ENCODE measurements at regions not wholly inside any gene's neighbourhood (a gene's known extent, or its start where the extent isn't known, plus 50 kb on each side); places are given as distances from the start of the nearest gene placed in this dataset.

- H3K4me3 Mint-ChIP-seq = no peak overlapping the region
- H3K9me3 Mint-ChIP-seq = no peaks in the 10 kb centered on the region
- peaks cover 14 to 18% of the 10 kb centered on the region in 2 donors for H3K27me3 Mint-ChIP-seq
- no peaks in the 10 kb centered on the region for H3K36me3 Mint-ChIP-seq
- peaks cover 9 to 17% of the 10 kb centered on the region in 2 donors for H3K4me1 Mint-ChIP-seq
- no peak for DNase-seq
- no peak overlapping the region for H3K27ac Mint-ChIP-seq
- ATAC-seq (replicated peaks) = no peak
These were observed 127.7 kb upstream of the CST7 start for GRCh38 chr20:24821391-24821790.

DNA sequence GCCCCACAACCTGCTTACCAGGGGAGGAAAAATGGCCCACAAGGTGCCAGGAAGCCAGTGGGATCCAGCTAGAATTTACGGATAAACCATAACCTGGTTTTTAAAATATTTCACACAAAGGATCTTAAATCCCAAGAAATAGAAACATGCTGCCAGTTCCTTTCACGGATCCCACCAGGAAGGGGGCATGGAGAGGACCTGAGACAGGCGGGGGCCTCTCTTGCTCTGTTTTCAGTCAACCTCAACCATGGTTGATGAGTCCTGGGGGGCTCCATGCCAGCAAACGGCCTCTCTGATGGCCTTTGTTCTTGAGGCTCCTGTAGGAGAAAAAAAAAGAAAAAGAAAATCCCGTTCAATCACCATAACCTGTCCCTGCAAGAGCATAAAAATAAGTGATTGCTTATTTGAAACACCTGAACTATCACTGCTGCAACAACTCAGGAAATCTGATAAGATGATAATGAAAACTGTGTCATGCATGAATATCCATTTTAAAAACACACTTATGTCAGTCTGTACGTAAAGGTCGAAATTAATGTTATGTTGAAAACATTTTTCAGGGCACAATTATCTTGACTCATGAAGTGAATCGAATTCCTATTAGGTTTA is 125.8 kb upstream of the CST7 start:
- Mint-ChIP-seq H3K27ac (no peak overlapping the region), H3K36me3 (no peaks in the 10 kb centered on the region), H3K4me3 (no peak overlapping the region), H3K27me3 (peaks cover 6 to 8% of the 10 kb centered on the region in 2 donors), H3K9me3 (no peaks in the 10 kb centered on the region), H3K4me1 (no peaks in the 10 kb centered on the region)
- ATAC-seq (replicated peaks) (no peak), DNase-seq (no peak)

- Mint-ChIP-seq H3K27ac (no peak overlapping the region), H3K36me3 (no peaks in the 10 kb centered on the region), H3K27me3 (peaks cover under 1 to 15% of the 10 kb centered on the region in 2 donors), H3K9me3 (no peaks in the 10 kb centered on the region), H3K4me3 (no peak overlapping the region), H3K4me1 (no peaks in the 10 kb centered on the region)
- ATAC-seq (replicated peaks) (no peak), DNase-seq (no peak)
These were observed 124.9 kb upstream of the CST7 start for GRCh38 chr20:24823989-24824693.

- ATAC-seq (replicated peaks) (no peak), DNase-seq (no peak)
- Mint-ChIP-seq H3K4me1 (no peaks in the 10 kb centered on the region), H3K27me3 (peaks cover 0 to 15% of the 10 kb centered on the region in 2 donors), H3K9me3 (no peaks in the 10 kb centered on the region), H3K4me3 (no peak overlapping the region), H3K36me3 (peaks cover 0 to 3% of the 10 kb centered on the region in 2 donors), H3K27ac (no peak overlapping the region)
These were observed 123.5 kb upstream of the CST7 start for GRCh38 chr20:24825591-24825990.

DNA sequence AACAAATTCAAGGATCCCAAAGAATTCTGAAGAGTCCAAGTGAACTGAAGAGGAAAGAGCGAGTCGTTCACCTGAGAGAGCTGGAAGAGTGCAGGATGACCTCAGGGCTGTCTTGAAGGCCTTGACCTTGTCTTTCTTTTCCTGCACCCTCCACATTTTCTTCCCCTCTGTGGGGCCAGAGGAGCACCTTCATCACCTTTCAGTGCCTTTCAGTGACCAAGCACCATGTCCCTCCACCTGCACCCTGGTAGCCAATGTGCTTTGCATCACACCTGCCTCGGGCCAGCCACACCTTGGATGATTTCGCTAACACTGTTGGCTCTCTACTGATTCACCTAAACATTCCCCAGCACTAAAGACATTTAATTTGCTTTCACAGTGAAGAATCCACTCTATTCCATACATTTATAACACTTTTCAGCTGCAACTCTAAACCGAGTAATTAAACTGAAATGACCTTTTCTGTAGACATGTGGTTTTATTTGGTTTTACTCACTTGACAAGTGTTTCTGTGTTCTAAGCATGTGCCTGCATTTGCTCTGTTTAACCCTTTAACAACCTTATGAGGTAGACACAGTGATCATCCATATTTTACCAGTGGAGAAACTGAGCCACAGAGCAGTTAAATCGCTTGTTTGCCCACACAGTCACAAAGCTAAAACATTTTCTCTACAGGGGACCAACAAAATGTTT is 121.3 kb upstream of the CST7 start:
- no peak for DNase-seq
- Mint-ChIP-seq H3K4me1 (no peaks in the 10 kb centered on the region), H3K27me3 (peaks cover 9 to 11% of the 10 kb centered on the region in 2 donors), H3K9me3 (no peaks in the 10 kb centered on the region), H3K27ac (no peak overlapping the region), H3K36me3 (peaks cover 0 to 3% of the 10 kb centered on the region in 2 donors), H3K4me3 (no peak overlapping the region)
- no peak for ATAC-seq (replicated peaks)

DNA sequence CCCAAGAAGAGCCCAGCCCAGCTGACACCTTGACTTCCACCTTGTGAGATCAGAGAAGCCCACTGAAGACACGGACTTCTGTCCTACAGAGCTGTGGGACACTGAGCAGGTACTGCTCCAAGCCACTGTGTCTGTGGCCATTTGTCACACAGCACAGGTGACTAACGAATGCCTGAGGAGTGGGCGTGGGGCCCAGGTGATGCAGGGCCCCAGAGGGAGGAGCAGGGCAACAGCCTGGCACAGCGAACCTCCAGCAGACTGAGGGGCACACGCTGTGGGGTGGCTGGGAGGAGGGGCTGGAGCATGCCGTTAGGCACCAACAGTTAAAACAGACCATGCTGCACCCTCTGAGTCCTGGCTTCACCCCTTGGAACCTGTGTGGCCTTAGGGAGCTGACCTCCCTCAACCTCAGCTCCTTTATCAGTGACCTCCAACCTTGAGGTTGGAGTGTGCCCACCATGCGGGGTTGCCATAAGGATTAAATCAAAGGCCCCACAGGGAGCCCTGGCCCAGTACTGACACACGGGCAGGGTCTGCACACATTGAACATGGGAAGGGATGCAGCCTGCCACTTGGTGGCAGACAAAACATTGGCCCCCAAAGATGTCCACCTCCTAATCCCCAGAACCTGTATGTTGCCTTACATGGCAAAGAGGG is 119.9 kb upstream of the CST7 start:
- Mint-ChIP-seq H3K27me3 (peaks cover 9 to 11% of the 10 kb centered on the region in 2 donors), H3K4me1 (no peaks in the 10 kb centered on the region), H3K9me3 (no peaks in the 10 kb centered on the region), H3K27ac (no peak overlapping the region), H3K4me3 (no peak overlapping the region), H3K36me3 (peaks cover 0 to 3% of the 10 kb centered on the region in 2 donors)
- no peak for ATAC-seq (replicated peaks)
- no peak for DNase-seq

DNA sequence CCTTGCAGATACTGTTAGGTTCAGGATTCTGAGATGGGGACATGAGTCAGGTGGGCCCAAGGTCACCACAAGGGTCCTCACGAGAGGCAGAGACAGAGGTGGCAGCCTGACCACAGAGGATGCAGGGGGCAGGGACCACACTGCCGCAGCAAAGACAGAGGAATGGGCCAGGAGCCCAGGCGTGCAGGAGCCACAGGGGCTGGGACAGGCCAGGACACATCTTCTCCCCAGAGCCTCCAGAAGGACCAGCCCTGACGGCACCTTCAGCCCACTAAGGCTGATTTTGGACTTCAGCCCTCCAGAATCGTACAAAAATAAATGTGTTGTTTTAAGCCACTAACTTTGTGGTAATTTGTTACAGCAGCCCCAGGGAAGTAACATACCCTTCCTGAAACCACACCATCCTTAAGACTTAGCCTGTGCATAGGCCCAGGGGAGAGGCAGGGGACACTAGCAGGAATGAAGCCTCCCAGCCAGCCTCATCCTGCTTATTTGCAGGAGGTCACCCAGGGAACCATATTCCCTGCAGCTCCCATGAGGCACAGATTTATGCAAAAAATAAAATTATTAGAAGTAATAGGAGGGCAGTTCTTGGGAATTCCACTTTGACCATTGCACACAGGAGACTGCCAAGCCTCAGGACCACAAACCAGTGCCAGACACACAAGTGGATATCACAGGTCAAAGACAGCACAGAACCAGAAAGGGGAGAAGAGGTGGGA is 119.3 kb upstream of the CST7 start:
- Mint-ChIP-seq H3K27me3 (peaks cover 9 to 11% of the 10 kb centered on the region in 2 donors), H3K27ac (no peak overlapping the region), H3K36me3 (peaks cover 0 to 3% of the 10 kb centered on the region in 2 donors), H3K4me1 (no peaks in the 10 kb centered on the region), H3K9me3 (no peaks in the 10 kb centered on the region), H3K4me3 (no peak overlapping the region)
- DNase-seq = no peak
- no peak for ATAC-seq (replicated peaks)

DNA sequence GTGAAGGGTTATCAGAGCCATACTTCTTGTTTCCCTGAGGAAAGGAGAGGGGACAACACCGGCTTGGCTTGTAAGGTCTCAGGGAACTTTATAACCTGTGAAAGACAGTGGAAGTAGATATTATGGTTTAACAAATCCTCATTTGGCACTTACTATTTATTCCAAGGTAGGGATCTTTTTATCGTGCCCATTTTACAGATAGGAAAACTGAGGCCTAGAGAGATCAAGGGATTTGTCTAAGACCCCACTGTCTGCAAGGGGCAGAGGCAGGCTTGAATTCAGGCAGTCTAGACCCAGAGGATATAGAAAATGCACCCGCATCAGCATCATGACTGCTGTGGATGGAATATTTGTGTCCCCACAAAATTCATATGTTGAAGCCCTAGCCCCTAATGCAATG is 118.4 kb upstream of the CST7 start:
- Mint-ChIP-seq H3K4me3 (no peak overlapping the region), H3K27ac (no peak overlapping the region), H3K27me3 (peaks cover 11 to 17% of the 10 kb centered on the region in 2 donors), H3K36me3 (peaks cover 0 to 3% of the 10 kb centered on the region in 2 donors), H3K9me3 (no peaks in the 10 kb centered on the region), H3K4me1 (no peaks in the 10 kb centered on the region)
- no peak for DNase-seq
- no peak for ATAC-seq (replicated peaks)

DNA sequence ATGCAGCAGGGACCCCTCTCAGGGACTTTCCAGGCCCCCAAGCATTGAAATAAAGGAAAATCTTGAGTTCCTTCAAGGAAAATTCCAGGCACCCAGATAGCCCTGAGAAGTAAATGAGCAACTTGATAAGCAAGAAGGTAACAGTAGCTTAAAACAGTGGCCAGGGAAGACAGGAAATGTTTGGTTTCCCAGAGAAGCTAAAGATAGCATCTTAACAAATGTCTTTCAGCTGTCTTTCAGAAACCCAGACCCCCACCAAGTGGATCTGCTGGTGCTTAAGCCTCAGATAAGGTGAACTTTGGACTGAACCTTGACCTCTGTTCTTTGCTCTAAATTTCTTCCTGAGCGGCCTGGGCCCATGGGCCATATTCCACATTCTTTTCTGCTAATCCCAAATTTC is 117.8 kb upstream of the CST7 start:
- Mint-ChIP-seq H3K4me1 (peaks cover 2 to 3% of the 10 kb centered on the region in 2 donors), H3K27me3 (peaks cover 15 to 23% of the 10 kb centered on the region in 2 donors), H3K4me3 (no peak overlapping the region), H3K27ac (no peak overlapping the region), H3K9me3 (no peaks in the 10 kb centered on the region), H3K36me3 (peaks cover 0 to 3% of the 10 kb centered on the region in 2 donors)
- ATAC-seq (replicated peaks) = no peak
- DNase-seq = no peak

GRCh38 chr20:24832518-24832917 is 116.6 kb upstream of the CST7 start:
- DNase-seq (no peak), ATAC-seq (replicated peaks) (no peak)
- no peaks in the 10 kb centered on the region for H3K9me3 Mint-ChIP-seq
- peaks cover 2 to 9% of the 10 kb centered on the region in 2 donors for H3K4me1 Mint-ChIP-seq
- no peak overlapping the region for H3K27ac Mint-ChIP-seq
- H3K27me3 Mint-ChIP-seq = peaks cover 24 to 33% of the 10 kb centered on the region in 2 donors
- no peak overlapping the region for H3K4me3 Mint-ChIP-seq
- peaks cover 0 to 3% of the 10 kb centered on the region in 2 donors for H3K36me3 Mint-ChIP-seq

DNA sequence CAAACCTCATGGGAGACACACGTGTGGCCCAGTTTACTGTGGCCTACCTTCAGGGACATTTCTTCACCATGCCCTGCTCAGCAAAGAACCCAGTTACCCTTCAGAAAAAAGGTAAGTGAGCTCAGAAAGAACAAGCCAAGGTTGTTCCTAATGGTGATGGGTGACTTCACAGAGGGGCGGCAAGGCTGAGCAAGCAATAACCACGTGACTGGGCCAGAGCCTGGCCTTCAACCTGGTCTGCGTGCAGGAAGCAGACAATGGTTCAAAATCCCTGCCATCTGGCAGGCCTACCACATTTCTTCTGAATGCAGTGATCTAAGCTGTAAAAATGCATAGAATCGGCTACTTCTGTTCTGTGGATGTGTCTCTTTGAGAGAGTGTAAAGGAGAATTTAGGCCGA is 115.5 kb upstream of the CST7 start:
- peaks cover 27 to 43% of the 10 kb centered on the region in 2 donors for H3K27me3 Mint-ChIP-seq
- no peak overlapping the region for H3K27ac Mint-ChIP-seq
- DNase-seq (no peak), ATAC-seq (replicated peaks) (no peak)
- H3K9me3 Mint-ChIP-seq = no peaks in the 10 kb centered on the region
- H3K36me3 Mint-ChIP-seq = peaks cover 0 to 3% of the 10 kb centered on the region in 2 donors
- H3K4me3 Mint-ChIP-seq = no peak overlapping the region
- H3K4me1 Mint-ChIP-seq = peaks cover 3 to 9% of the 10 kb centered on the region in 2 donors

DNA sequence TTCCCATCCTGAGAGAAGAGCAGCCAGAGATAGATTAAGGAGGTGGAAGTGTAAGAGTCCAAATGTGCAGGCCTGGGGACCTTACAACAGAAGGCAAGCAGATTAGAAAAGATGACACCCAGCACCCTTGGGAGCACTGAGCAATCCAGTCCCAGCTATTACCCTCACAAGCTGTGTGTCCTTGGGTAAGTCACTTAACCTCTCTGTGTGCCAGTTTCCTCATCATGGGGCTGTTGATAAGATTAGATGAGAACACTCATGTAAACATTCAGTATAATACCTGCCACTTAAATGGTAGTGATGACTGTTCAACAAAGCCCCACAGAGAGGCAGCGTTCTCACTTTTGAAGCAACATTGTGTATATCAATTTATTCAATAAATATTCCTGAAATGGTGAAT is 114.8 kb upstream of the CST7 start:
- Mint-ChIP-seq H3K36me3 (peaks cover 0 to 3% of the 10 kb centered on the region in 2 donors), H3K27ac (no peak overlapping the region), H3K27me3 (peaks cover 30 to 50% of the 10 kb centered on the region in 2 donors), H3K9me3 (no peaks in the 10 kb centered on the region), H3K4me3 (no peak overlapping the region), H3K4me1 (peaks cover 6 to 9% of the 10 kb centered on the region in 2 donors)
- no peak for ATAC-seq (replicated peaks)
- no peak for DNase-seq

DNA sequence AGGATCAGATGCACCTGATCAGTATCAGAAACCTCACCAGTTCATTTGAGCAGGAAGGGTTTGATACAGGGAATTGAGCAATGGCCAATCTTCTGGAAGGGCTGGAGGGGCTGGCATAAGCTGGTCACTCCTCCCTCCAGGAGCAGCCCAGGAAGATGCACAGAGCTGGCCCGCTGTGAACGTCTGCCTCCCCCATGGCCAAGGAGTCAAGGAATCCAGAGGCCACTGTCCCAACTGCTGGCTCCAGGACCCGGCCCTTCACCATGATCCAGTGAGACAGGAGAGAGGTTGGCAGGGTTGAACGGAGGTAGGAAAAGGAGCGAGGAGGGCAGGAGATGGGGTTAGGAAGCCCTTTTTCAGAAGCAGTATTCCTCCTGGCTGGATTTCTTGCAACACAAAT is 113.9 kb upstream of the CST7 start:
- Mint-ChIP-seq H3K27me3 (peaks cover 36 to 53% of the 10 kb centered on the region in 2 donors), H3K27ac (no peak overlapping the region), H3K36me3 (peaks cover 0 to 3% of the 10 kb centered on the region in 2 donors), H3K4me1 (peaks cover 6 to 9% of the 10 kb centered on the region in 2 donors), H3K9me3 (no peaks in the 10 kb centered on the region), H3K4me3 (no peak overlapping the region)
- ATAC-seq (replicated peaks) (no peak), DNase-seq (no peak)

GRCh38 chr20:24836041-24836533 is 113.0 kb upstream of the CST7 start:
- peaks cover 6 to 9% of the 10 kb centered on the region in 2 donors for H3K4me1 Mint-ChIP-seq
- no peak overlapping the region for H3K4me3 Mint-ChIP-seq
- no peaks in the 10 kb centered on the region for H3K36me3 Mint-ChIP-seq
- no peak for DNase-seq
- peaks cover 40 to 58% of the 10 kb centered on the region in 2 donors for H3K27me3 Mint-ChIP-seq
- H3K27ac Mint-ChIP-seq = no peak overlapping the region
- no peak for ATAC-seq (replicated peaks)
- H3K9me3 Mint-ChIP-seq = no peaks in the 10 kb centered on the region
